ENCODE measurements at regions not wholly inside any gene's neighbourhood (a gene's known extent, or its start where the extent isn't known, plus 50 kb on each side); places are given as distances from the start of the nearest gene placed in this dataset.

DNA sequence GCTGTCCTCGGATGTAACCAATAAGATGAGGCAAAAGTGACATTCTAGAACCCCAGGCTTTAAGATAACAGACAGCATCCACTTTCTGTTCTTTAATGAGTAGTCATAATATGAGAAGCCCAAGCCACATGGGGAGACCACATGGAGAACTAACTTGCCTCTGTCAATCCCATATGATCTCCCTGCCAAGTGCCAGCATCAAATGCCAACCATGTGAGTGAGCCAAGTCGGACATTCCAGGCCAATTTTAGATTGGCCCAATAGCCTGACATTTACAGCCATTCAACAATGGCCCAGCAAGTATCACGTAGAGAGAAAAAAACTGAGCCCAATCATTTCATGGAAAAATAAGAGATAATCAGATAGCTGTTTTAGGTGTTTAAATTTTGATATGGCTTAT is 2048.3 kb upstream of the RAG2 start:
- TF ChIP-seq POLR2AphosphoS5 (IDR thresholded peaks at IDR 0.05), result no peak
- TF ChIP-seq, protein P1, sequence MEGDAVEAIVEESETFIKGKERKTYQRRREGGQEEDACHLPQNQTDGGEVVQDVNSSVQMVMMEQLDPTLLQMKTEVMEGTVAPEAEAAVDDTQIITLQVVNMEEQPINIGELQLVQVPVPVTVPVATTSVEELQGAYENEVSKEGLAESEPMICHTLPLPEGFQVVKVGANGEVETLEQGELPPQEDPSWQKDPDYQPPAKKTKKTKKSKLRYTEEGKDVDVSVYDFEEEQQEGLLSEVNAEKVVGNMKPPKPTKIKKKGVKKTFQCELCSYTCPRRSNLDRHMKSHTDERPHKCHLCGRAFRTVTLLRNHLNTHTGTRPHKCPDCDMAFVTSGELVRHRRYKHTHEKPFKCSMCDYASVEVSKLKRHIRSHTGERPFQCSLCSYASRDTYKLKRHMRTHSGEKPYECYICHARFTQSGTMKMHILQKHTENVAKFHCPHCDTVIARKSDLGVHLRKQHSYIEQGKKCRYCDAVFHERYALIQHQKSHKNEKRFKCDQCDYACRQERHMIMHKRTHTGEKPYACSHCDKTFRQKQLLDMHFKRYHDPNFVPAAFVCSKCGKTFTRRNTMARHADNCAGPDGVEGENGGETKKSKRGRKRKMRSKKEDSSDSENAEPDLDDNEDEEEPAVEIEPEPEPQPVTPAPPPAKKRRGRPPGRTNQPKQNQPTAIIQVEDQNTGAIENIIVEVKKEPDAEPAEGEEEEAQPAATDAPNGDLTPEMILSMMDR (IDR thresholded peaks at IDR 0.05; ENCODE audit: poor library complexity, severe bottlenecking), result no peak
- TF ChIP-seq EZH2 (IDR thresholded peaks at IDR 0.05; ENCODE audit: borderline replicate concordance, insufficient read depth, low read length, poor library complexity, severe bottlenecking), result no peak
- TF ChIP-seq, protein P2, sequence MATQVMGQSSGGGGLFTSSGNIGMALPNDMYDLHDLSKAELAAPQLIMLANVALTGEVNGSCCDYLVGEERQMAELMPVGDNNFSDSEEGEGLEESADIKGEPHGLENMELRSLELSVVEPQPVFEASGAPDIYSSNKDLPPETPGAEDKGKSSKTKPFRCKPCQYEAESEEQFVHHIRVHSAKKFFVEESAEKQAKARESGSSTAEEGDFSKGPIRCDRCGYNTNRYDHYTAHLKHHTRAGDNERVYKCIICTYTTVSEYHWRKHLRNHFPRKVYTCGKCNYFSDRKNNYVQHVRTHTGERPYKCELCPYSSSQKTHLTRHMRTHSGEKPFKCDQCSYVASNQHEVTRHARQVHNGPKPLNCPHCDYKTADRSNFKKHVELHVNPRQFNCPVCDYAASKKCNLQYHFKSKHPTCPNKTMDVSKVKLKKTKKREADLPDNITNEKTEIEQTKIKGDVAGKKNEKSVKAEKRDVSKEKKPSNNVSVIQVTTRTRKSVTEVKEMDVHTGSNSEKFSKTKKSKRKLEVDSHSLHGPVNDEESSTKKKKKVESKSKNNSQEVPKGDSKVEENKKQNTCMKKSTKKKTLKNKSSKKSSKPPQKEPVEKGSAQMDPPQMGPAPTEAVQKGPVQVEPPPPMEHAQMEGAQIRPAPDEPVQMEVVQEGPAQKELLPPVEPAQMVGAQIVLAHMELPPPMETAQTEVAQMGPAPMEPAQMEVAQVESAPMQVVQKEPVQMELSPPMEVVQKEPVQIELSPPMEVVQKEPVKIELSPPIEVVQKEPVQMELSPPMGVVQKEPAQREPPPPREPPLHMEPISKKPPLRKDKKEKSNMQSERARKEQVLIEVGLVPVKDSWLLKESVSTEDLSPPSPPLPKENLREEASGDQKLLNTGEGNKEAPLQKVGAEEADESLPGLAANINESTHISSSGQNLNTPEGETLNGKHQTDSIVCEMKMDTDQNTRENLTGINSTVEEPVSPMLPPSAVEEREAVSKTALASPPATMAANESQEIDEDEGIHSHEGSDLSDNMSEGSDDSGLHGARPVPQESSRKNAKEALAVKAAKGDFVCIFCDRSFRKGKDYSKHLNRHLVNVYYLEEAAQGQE (IDR thresholded peaks at IDR 0.05; ENCODE audit: borderline replicate concordance), result no peak
- no peak for TF ChIP-seq EP300 (conservative IDR thresholded peaks at IDR 0.05; ENCODE audit: poor library complexity, severe bottlenecking)
